GM12873 (cell line): ENCODE measurements at regions not wholly inside any gene's neighbourhood (a gene's known extent, or its start where the extent isn't known, plus 50 kb on each side); places are given as distances from the start of the nearest gene placed in this dataset.

Source experiments
- TF ChIP-seq, protein P1 (sequence below): IDR thresholded peaks from 2 replicates; pipeline ENCODE4 v1.5.1; 2012; ENCODE audit warnings: low read depth, mild to moderate bottlenecking, moderate library complexity, low read length, control low read depth; ENCODE audit not compliant: insufficient read depth; ENCODE audit errors: missing control alignments

DNA sequence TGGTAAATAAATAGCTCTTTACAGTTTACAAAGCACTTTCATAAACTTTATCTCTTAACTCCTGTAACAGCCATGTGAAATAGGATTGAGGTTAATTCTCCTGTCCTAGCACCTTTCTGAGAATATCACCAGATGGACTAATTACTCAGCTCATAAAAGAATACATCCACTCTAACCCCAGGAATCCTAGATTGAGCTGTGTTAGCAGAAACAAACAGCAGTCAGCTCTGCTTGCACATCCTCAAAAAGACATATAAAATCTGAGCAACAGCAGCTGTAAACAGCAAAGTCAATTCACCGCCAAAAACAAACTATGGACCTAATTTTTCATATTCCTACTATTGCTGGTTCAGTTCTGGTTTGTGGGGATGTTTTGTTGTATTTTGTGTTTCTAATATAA, 182.8 kb downstream of the QDPR start:
- TF ChIP-seq, protein P1, sequence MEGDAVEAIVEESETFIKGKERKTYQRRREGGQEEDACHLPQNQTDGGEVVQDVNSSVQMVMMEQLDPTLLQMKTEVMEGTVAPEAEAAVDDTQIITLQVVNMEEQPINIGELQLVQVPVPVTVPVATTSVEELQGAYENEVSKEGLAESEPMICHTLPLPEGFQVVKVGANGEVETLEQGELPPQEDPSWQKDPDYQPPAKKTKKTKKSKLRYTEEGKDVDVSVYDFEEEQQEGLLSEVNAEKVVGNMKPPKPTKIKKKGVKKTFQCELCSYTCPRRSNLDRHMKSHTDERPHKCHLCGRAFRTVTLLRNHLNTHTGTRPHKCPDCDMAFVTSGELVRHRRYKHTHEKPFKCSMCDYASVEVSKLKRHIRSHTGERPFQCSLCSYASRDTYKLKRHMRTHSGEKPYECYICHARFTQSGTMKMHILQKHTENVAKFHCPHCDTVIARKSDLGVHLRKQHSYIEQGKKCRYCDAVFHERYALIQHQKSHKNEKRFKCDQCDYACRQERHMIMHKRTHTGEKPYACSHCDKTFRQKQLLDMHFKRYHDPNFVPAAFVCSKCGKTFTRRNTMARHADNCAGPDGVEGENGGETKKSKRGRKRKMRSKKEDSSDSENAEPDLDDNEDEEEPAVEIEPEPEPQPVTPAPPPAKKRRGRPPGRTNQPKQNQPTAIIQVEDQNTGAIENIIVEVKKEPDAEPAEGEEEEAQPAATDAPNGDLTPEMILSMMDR, result no peak

DNA sequence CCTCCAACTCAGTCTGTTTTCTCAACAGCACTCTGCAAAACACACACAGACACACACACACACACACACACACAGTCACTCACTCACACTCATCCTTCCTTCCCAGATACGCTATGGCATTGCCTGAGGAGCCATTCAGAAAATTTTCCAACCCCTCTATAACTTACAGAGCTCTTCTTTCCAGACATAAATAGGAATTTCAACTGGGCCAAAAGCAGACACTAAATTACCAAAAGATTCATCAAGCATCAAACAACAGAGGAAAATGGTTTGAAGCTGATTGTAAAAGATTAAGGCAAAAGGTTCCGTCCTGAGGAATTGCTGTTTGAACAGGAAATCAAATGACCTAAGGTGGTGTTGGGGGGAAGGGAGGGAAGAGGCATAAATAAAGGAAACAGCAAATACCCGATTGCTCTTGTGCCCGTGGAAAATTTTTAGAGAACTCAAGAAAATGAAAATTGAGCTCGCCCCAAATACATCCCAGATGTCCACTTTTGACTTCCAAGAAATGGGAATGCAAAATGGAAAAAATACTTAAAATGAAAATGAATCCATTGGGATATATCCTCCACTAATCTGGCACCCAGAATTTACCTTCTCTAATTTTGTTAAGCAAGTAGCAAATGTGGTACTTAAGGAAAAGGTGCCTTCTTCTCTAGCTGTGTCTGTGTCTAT, 183.6 kb downstream of the QDPR start:
- TF ChIP-seq, protein P1, result no peak

DNA sequence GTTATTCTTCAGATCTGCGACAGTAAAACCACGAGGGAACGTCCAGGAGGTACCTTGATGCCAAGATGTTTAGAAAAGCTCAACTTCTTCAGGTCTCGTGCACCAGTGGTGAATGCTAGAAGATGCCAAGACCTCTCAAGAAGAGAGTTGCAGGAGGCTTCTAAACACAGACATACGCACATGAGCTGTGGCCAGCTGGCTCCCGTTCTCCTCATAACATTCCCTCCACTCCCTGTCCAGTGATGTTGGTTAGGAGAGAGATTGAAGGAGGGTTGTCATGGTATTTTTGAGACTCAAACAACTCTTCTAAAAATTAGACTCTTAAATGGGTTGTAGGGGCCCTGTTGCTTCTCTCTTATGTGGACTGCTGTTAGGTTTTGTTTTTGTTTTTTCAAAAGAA, 184.3 kb downstream of the QDPR start:
- TF ChIP-seq, protein P1, result no peak

GRCh38 chr4:17326756-17327155, 185.1 kb downstream of the QDPR start:
- TF ChIP-seq, protein P1, result no peak

DNA sequence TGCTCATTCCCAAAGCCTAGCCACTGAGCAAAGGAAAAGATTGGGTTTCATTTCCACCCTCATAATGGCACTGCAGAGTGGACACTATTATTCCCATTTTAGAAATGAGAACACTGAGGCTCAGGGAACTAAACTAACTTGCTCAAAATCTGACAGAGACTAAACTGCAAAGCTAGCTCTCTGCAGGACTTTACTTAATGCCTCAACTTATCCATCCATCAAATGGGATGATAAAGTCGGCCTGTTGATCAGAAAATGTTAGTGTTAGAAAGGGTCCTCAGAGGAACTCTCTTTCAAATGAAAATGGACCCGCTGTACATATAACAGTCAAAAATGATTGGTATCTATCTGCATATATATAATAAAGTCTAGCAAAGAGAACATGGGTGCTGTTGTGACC, 186.8 kb downstream of the QDPR start:
- TF ChIP-seq, protein P1, result no peak

DNA sequence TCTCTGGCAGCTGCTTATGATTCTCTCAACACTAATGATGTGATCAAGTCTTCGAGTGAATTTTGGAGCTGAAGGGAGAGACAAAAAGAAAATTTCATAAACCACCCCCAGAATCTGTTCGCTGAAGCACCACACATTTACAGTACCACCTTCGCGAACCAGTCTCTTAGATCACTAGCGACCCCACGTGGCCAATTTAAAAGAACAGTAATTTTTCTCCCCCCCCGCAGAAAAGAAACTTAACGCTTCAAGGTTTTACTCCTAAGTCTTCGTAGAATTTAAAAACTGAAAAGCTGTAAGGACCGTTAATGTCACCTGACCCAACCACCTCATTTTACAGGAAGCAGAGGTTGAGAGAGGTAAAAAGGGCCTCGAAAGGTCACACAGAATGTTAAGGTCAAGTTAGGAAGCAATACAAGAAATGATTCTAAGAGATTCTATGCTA, 187.5 kb downstream of the QDPR start:
- TF ChIP-seq, protein P1, result peak; percentile 62

- TF ChIP-seq, protein P1, result no peak
Observed at GRCh38 chr4:17323554-17324385, 188.1 kb downstream of the QDPR start.
